Breast epithelium (tissue), 4 donors: ENCODE measurements at regions not wholly inside any gene's neighbourhood (a gene's known extent, or its start where the extent isn't known, plus 50 kb on each side); places are given as distances from the start of the nearest gene placed in this dataset.
"Not testable (repeated sequence)": the region's sequence is repeated elsewhere in the genome, so short reads cannot be mapped to it uniquely, and the experiment has no call there.

Source experiments
- DNase-seq, 2 donors: peaks; one replicate each; pipeline ENCODE4 v3.0.0-alpha.2; 2019; ENCODE audit warnings: low spot score in 2 of 2
- H3K27ac ChIP-seq, 2 donors: fragments of 200-600 bp; sonication (generic) in 1 of 2; one replicate each; pipeline ENCODE4 v1.5.1; 2016 to 2019; ENCODE audit warnings: mild to moderate bottlenecking in 1 of 2
- H3K27me3 ChIP-seq, 2 donors: fragments of 200-600 bp; sonication (generic) in 1 of 2; one replicate each; pipeline versions ENCODE4 v1.5.1 to v1.6.0; 2017 to 2019; ENCODE audit warnings: control low read depth in 1 of 2, mild to moderate bottlenecking in 1 of 2
- H3K36me3 ChIP-seq: fragments of 200-600 bp; one replicate; pipeline ENCODE4 v1.5.1; 2019
- H3K4me1 ChIP-seq, 2 donors: fragments of 200-600 bp; sonication (generic); one replicate each; pipeline ENCODE4 v1.5.1; 2016 to 2019; ENCODE audit warnings: control low read depth in 1 of 2
- H3K4me3 ChIP-seq, 3 donors: fragments of 200-600 bp; sonication (generic); 1 replicate in 2 of 3; 2 replicates in 1 of 3; pipeline ENCODE4 v1.5.1; 2016 to 2019; ENCODE audit warnings: mild to moderate bottlenecking in 3 of 3, moderate library complexity in 2 of 3
- H3K9me3 ChIP-seq, 2 donors: fragments of 200-600 bp; sonication (generic) in 1 of 2; one replicate each; pipeline ENCODE4 v1.5.1; 2016 to 2019; ENCODE audit warnings: control low read depth in 1 of 2
- CTCF ChIP-seq, 3 donors: fragments of 450-650 bp; IDR thresholded peaks; one replicate each; pipeline ENCODE4 v1.5.1; 2016 to 2017; ENCODE audit warnings: antibody characterized with exemption in 3 of 3, mild to moderate bottlenecking in 3 of 3, moderate library complexity in 3 of 3
- POLR2A ChIP-seq: fragments of 450-650 bp; IDR thresholded peaks from one replicate; pipeline ENCODE4 v1.6.1; 2016; ENCODE audit warnings: antibody characterized with exemption, mild to moderate bottlenecking, moderate library complexity
- POLR2AphosphoS5 ChIP-seq, 3 donors: sonication (generic); formaldehyde crosslinking; IDR thresholded peaks; one replicate each; pipeline ENCODE4 v1.6.1; 2017; ENCODE audit warnings: antibody characterized with exemption in 3 of 3
- intact Hi-C: fragments of 100-400 bp; cut with DNase I; formaldehyde crosslinking; loops from one replicate; pipeline ENCODE4 v1.15.1; 2023; ENCODE audit warnings: low total_unique reads

GRCh38 chr14:27634056-27634970 lies 1036.5 kb upstream of the NOVA1 start:
- Histone ChIP-seq H3K9me3 (no peaks in the 10 kb centered on the region), H3K27me3 (no peaks in the 10 kb centered on the region), H3K4me1 (no peaks in the 10 kb centered on the region), H3K36me3 (no peaks in the 10 kb centered on the region), H3K27ac (no peak overlapping the region), H3K4me3 (no peak overlapping the region)
- no peak for TF ChIP-seq CTCF (IDR thresholded peaks at IDR 0.05)
- no peak for TF ChIP-seq POLR2A
- TF ChIP-seq POLR2AphosphoS5 (IDR thresholded peaks at IDR 0.05), result no peak
- DNase-seq, result no peak
- intact Hi-C loops, result no loop called here

- intact Hi-C loops, H3K27me3 ChIP-seq, H3K9me3 ChIP-seq, H3K4me3 ChIP-seq, H3K27ac ChIP-seq, H3K36me3 ChIP-seq, H3K4me1 ChIP-seq, DNase-seq: not testable (repeated sequence)
Measured at GRCh38 chr14:27640688-27641087, 1042.9 kb upstream of the NOVA1 start.

- Histone ChIP-seq H3K4me1 (no peaks in the 10 kb centered on the region), H3K36me3 (no peaks in the 10 kb centered on the region), H3K4me3 (no peak overlapping the region), H3K27me3 (no peaks in the 10 kb centered on the region), H3K9me3 (no peaks in the 10 kb centered on the region), H3K27ac (no peak overlapping the region)
- no peak for DNase-seq
- intact Hi-C loops, result no loop called here
- TF ChIP-seq POLR2AphosphoS5 (IDR thresholded peaks at IDR 0.05), result no peak
- no peak for TF ChIP-seq POLR2A
- TF ChIP-seq CTCF (IDR thresholded peaks at IDR 0.05), result no peak
Measured at GRCh38 chr14:27642251-27642866, 1044.5 kb upstream of the NOVA1 start.

- TF ChIP-seq POLR2AphosphoS5 (IDR thresholded peaks at IDR 0.05), result no peak
- no peak for TF ChIP-seq CTCF (IDR thresholded peaks at IDR 0.05)
- no peak for TF ChIP-seq POLR2A
- peaks cover 0 to 5% of the 10 kb centered on the region in 2 donors for H3K9me3 ChIP-seq
- no peak overlapping the region for H3K27ac ChIP-seq
- H3K36me3 ChIP-seq, result no peaks in the 10 kb centered on the region
- no peak for DNase-seq
- intact Hi-C loops, result no loop called here
- no peaks in the 10 kb centered on the region for H3K27me3 ChIP-seq
- no peaks in the 10 kb centered on the region for H3K4me1 ChIP-seq
- no peak overlapping the region for H3K4me3 ChIP-seq
Measured at GRCh38 chr14:27660683-27661082, 1062.8 kb upstream of the NOVA1 start.

GRCh38 chr14:27668531-27668930 lies 1070.7 kb upstream of the NOVA1 start:
- H3K4me3 ChIP-seq, result no peak overlapping the region
- no peak for DNase-seq
- intact Hi-C loops, result no loop called here
- no peak for TF ChIP-seq CTCF (IDR thresholded peaks at IDR 0.05)
- no peak for TF ChIP-seq POLR2AphosphoS5 (IDR thresholded peaks at IDR 0.05)
- TF ChIP-seq POLR2A, result no peak
- no peaks in the 10 kb centered on the region for H3K27me3 ChIP-seq
- H3K4me1 ChIP-seq, result no peaks in the 10 kb centered on the region
- no peak overlapping the region for H3K27ac ChIP-seq
- H3K36me3 ChIP-seq, result no peaks in the 10 kb centered on the region
- no peaks in the 10 kb centered on the region for H3K9me3 ChIP-seq
